ENCODE measurements at regions not wholly inside any gene's neighbourhood (a gene's known extent, or its start where the extent isn't known, plus 50 kb on each side); places are given as distances from the start of the nearest gene placed in this dataset.

GRCh38 chr7:27364344-27364758 is 121.7 kb downstream of the EVX1 start:
- DNase-seq, result peak; percentile 34

- DNase-seq, result no peak
These were observed 124.8 kb downstream of the EVX1 start for GRCh38 chr7:27367179-27367932.

- no peak for DNase-seq
These were observed 125.4 kb downstream of the EVX1 start for GRCh38 chr7:27367933-27368549.

- no peak for DNase-seq
These were observed 132.6 kb downstream of the EVX1 start for GRCh38 chr7:27374958-27375841.

- DNase-seq, result no peak
These were observed 133.4 kb downstream of the EVX1 start for GRCh38 chr7:27375958-27376357.

- DNase-seq, result no peak
These were observed 135.4 kb downstream of the EVX1 start for GRCh38 chr7:27377988-27378387.

GRCh38 chr7:27382307-27382706 is 139.7 kb downstream of the EVX1 start:
- DNase-seq, result no peak

- DNase-seq, result no peak
These were observed 144.0 kb downstream of the EVX1 start for GRCh38 chr7:27386581-27386980.

- no peak for DNase-seq
These were observed 145.3 kb downstream of the EVX1 start for GRCh38 chr7:27387864-27388263.

GRCh38 chr7:27388561-27388960 is 146.0 kb downstream of the EVX1 start:
- no peak for DNase-seq

- DNase-seq, result no peak
These were observed 146.9 kb downstream of the EVX1 start for GRCh38 chr7:27389496-27389895.

GRCh38 chr7:27392477-27392876 is 149.9 kb downstream of the EVX1 start:
- no peak for DNase-seq

GRCh38 chr7:27394871-27395270 is 152.3 kb downstream of the EVX1 start:
- DNase-seq, result no peak

GRCh38 chr7:27395626-27396025 is 153.0 kb downstream of the EVX1 start:
- no peak for DNase-seq

GRCh38 chr7:27397503-27397902 is 154.9 kb downstream of the EVX1 start:
- DNase-seq, result no peak

GRCh38 chr7:27398851-27399250 is 156.2 kb downstream of the EVX1 start:
- no peak for DNase-seq

GRCh38 chr7:27399791-27400567 is 157.4 kb downstream of the EVX1 start:
- DNase-seq, result no peak

- no peak for DNase-seq
These were observed 163.2 kb downstream of the EVX1 start for GRCh38 chr7:27405780-27406179.

- no peak for DNase-seq
These were observed 166.7 kb downstream of the EVX1 start for GRCh38 chr7:27409311-27409710.

- DNase-seq, result no peak
These were observed 167.2 kb downstream of the EVX1 start for GRCh38 chr7:27409776-27410175.

- DNase-seq, result no peak
These were observed 168.4 kb downstream of the EVX1 start for GRCh38 chr7:27410812-27411544.

- no peak for DNase-seq
These were observed 169.6 kb downstream of the EVX1 start for GRCh38 chr7:27412164-27412563.
